WTC11 (cell line): ENCODE measurements at regions not wholly inside any gene's neighbourhood (a gene's known extent, or its start where the extent isn't known, plus 50 kb on each side); places are given as distances from the start of the nearest gene placed in this dataset.

Experiments
- ATAC-seq: fragments of 200-7000 bp; cut with Tn5 transposase; 2 replicates; pipeline ENCODE4 v1.10.0; 2021; ENCODE audit warnings: mild to moderate bottlenecking, moderate library complexity
- CTCF ChIA-PET: fragments of 300-600 bp; sonication (Branson Sonifier 250); formaldehyde crosslinking; loops from one replicate; lab custom pipeline; 2021; ENCODE audit warnings: antibody characterized with exemption; lab: Charles Lee
- POLR2A ChIA-PET: fragments of 350-600 bp; sonication (Branson Sonifier 250); formaldehyde crosslinking; loops from one replicate; lab custom pipeline; 2021; ENCODE audit warnings: antibody characterized with exemption; lab: Charles Lee
- DNase-seq: peaks from one replicate; pipeline ENCODE4 v3.0.0; 2021; ENCODE audit warnings: low spot score
- H3K27ac Mint-ChIP-seq: 2 replicates; pipeline ENCODE4 v1.8.0; 2021; ENCODE audit warnings: mixed read lengths
- H3K27me3 Mint-ChIP-seq: 2 replicates; pipeline ENCODE4 v1.8.0; 2021; ENCODE audit warnings: low read depth, mild to moderate bottlenecking, moderate library complexity, mixed read lengths
- H3K36me3 Mint-ChIP-seq: 2 replicates; pipeline ENCODE4 v1.8.0; 2021; ENCODE audit warnings: mixed read lengths
- H3K4me1 Mint-ChIP-seq: 2 replicates; pipeline ENCODE4 v1.8.0; 2022; ENCODE audit warnings: mixed read lengths
- H3K4me3 Mint-ChIP-seq: 2 replicates; pipeline ENCODE4 v1.8.0; 2021; ENCODE audit warnings: mild to moderate bottlenecking, moderate library complexity, mixed read lengths
- H3K9me3 Mint-ChIP-seq: 2 replicates; pipeline ENCODE4 v1.8.0; 2021; ENCODE audit warnings: mixed read lengths
- AFF4 ChIP-seq: sonication (generic); formaldehyde crosslinking; IDR thresholded peaks from 2 replicates; pipeline ENCODE4 v1.8.1; 2023; ENCODE audit warnings: mild to moderate bottlenecking, missing genetic modification reagents, borderline replicate concordance
- ATF1 ChIP-seq: sonication (generic); formaldehyde crosslinking; IDR thresholded peaks from 2 replicates; pipeline ENCODE4 v1.8.1; 2023; ENCODE audit warnings: mild to moderate bottlenecking, moderate library complexity, missing genetic modification reagents
- ATF6 ChIP-seq: sonication (generic); formaldehyde crosslinking; IDR thresholded peaks from 2 replicates; pipeline ENCODE4 v1.8.1; 2023; ENCODE audit warnings: mild to moderate bottlenecking, missing genetic modification reagents
- E2F5 ChIP-seq: sonication (generic); formaldehyde crosslinking; IDR thresholded peaks from 2 replicates; pipeline ENCODE4 v1.8.1; 2022; ENCODE audit warnings: mild to moderate bottlenecking, moderate library complexity, missing genetic modification reagents
- ELF4 ChIP-seq: sonication (generic); formaldehyde crosslinking; IDR thresholded peaks from 2 replicates; pipeline ENCODE4 v1.8.1; 2022; ENCODE audit warnings: low read depth, mild to moderate bottlenecking, moderate library complexity, missing genetic modification reagents
- EMX1 ChIP-seq: fragments of 250-450 bp; sonication (Bioruptor Pico); IDR thresholded peaks from 2 replicates; pipeline ENCODE4 v1.8.0; 2021; ENCODE audit warnings: mild to moderate bottlenecking
- ESRRA ChIP-seq: sonication (generic); formaldehyde crosslinking; IDR thresholded peaks from 2 replicates; pipeline ENCODE4 v1.8.1; 2022; ENCODE audit warnings: mild to moderate bottlenecking, missing genetic modification reagents, borderline replicate concordance
- ETV6 ChIP-seq: sonication (generic); formaldehyde crosslinking; IDR thresholded peaks from 2 replicates; pipeline ENCODE4 v1.8.1; 2022; ENCODE audit warnings: mild to moderate bottlenecking, missing genetic modification reagents
- FOXK1 ChIP-seq: sonication (generic); formaldehyde crosslinking; IDR thresholded peaks from 2 replicates; pipeline ENCODE4 v1.8.0; 2022; ENCODE audit warnings: mild to moderate bottlenecking, moderate library complexity, missing genetic modification reagents
- IRF1 ChIP-seq: sonication (generic); formaldehyde crosslinking; IDR thresholded peaks from 2 replicates; pipeline ENCODE4 v1.8.0; 2023; ENCODE audit warnings: missing genetic modification reagents
- JAZF1 ChIP-seq: fragments of 250-450 bp; sonication (Bioruptor Pico); IDR thresholded peaks from 2 replicates; pipeline ENCODE4 v1.9.0; 2021; ENCODE audit warnings: moderate library complexity, mild to moderate bottlenecking, inconsistent platforms
- MAX ChIP-seq: sonication (generic); formaldehyde crosslinking; IDR thresholded peaks from 2 replicates; pipeline ENCODE4 v1.8.0; 2022; ENCODE audit warnings: mild to moderate bottlenecking, missing genetic modification reagents
- MLX ChIP-seq: sonication (generic); formaldehyde crosslinking; IDR thresholded peaks from 2 replicates; pipeline ENCODE4 v1.8.1; 2023; ENCODE audit warnings: mild to moderate bottlenecking, missing genetic modification reagents, moderate library complexity
- OVOL2 ChIP-seq: fragments of 250-450 bp; sonication (Bioruptor Pico); IDR thresholded peaks from 2 replicates; pipeline ENCODE4 v1.9.0; 2021; ENCODE audit warnings: mild to moderate bottlenecking, borderline replicate concordance
- RELA ChIP-seq: sonication (generic); formaldehyde crosslinking; IDR thresholded peaks from 2 replicates; pipeline ENCODE4 v1.8.1; 2022; ENCODE audit warnings: missing genetic modification reagents, mild to moderate bottlenecking, borderline replicate concordance
- SMAD3 ChIP-seq: sonication (generic); formaldehyde crosslinking; IDR thresholded peaks from 2 replicates; pipeline ENCODE4 v1.8.0; 2022; ENCODE audit warnings: missing genetic modification reagents, mild to moderate bottlenecking, borderline replicate concordance
- TEAD4 ChIP-seq: sonication (generic); formaldehyde crosslinking; IDR thresholded peaks from 2 replicates; pipeline ENCODE4 v1.8.0; 2022; ENCODE audit warnings: mild to moderate bottlenecking, missing genetic modification reagents
- USF1 ChIP-seq: sonication (generic); formaldehyde crosslinking; IDR thresholded peaks from 2 replicates; pipeline ENCODE4 v1.8.0; 2022; ENCODE audit warnings: mild to moderate bottlenecking, missing genetic modification reagents
- USF2 ChIP-seq: sonication (generic); formaldehyde crosslinking; IDR thresholded peaks from 2 replicates; pipeline ENCODE4 v1.8.1; 2023; ENCODE audit warnings: mild to moderate bottlenecking, missing genetic modification reagents, moderate library complexity
- ZNF138 ChIP-seq: sonication (generic); formaldehyde crosslinking; conservative IDR thresholded peaks from 2 replicates; pipeline ENCODE4 v1.8.1; 2022; ENCODE audit warnings: mild to moderate bottlenecking, moderate library complexity, missing genetic modification reagents
- ZSCAN18 ChIP-seq: fragments of 250-450 bp; sonication (Bioruptor Pico); IDR thresholded peaks from 2 replicates; pipeline ENCODE4 v2.1.2; 2022; ENCODE audit warnings: mild to moderate bottlenecking, moderate library complexity

- TF ChIP-seq USF2 = no peak
- no peak for TF ChIP-seq ESRRA
- no peak for TF ChIP-seq OVOL2 (CRISPR knock-in tag)
- TF ChIP-seq ELF4 (CRISPR knock-in tag) = no peak
- no peak for TF ChIP-seq FOXK1
- TF ChIP-seq IRF1 (CRISPR knock-in tag) = no peak
- no peak for TF ChIP-seq MLX (CRISPR knock-in tag)
- TF ChIP-seq E2F5 (CRISPR knock-in tag) = no peak
- TF ChIP-seq ATF6 = no peak
- TF ChIP-seq, all 79 proteins: peak for 0
These were observed 242.1 kb upstream of the TNP1 start (continued) for GRCh38 chr2:217101972-217102371.

GRCh38 chr2:217099561-217099960 is 239.7 kb upstream of the TNP1 start:
- H3K4me3 Mint-ChIP-seq = no peak overlapping the region
- peaks cover 15% of the 10 kb centered on the region for H3K4me1 Mint-ChIP-seq
- TF ChIP-seq SMAD3 (CRISPR knock-in tag) (no peak), TEAD4 (CRISPR knock-in tag) (no peak), ZSCAN18 (CRISPR knock-in tag) (no peak), AFF4 (CRISPR knock-in tag) (no peak), ZNF138 (CRISPR knock-in tag) (no peak), ELF4 (CRISPR knock-in tag) (no peak), ATF1 (CRISPR knock-in tag) (no peak), JAZF1 (CRISPR knock-in tag) (no peak), RELA (CRISPR knock-in tag) (no peak), EMX1 (no peak), ETV6 (no peak), USF1 (CRISPR knock-in tag) (no peak), MAX (CRISPR knock-in tag) (no peak)
- H3K27me3 Mint-ChIP-seq = peaks cover 5% of the 10 kb centered on the region; the same call in 1 of the 2 replicates
- peaks cover 4% of the 10 kb centered on the region for H3K9me3 Mint-ChIP-seq
- no peak overlapping the region for H3K27ac Mint-ChIP-seq
- POLR2A ChIA-PET = no interaction called here
- ATAC-seq = no peak
- CTCF ChIA-PET = no interaction called here
- no peak for DNase-seq
- no peaks in the 10 kb centered on the region for H3K36me3 Mint-ChIP-seq
